HepG2 (cell line): ENCODE measurements at regions not wholly inside any gene's neighbourhood (a gene's known extent, or its start where the extent isn't known, plus 50 kb on each side); places are given as distances from the start of the nearest gene placed in this dataset.

ENCODE experiments used
- ATAC-seq: fragments of 200-7000 bp; cut with Tn5 transposase; 3 replicates; pipeline ENCODE4 v1.9.1; 2020; ENCODE audit warnings: mild to moderate bottlenecking, moderate library complexity
- BruUV-seq: library from RNA; stranded (reverse); fragments of 400-500 nt; replicated peaks from 2 replicates; lab custom pipeline; 2021; lab: Mats Ljungman, UMichigan
- CTCF ChIA-PET: fragments of 300-600 bp; formaldehyde crosslinking; extraction: SDS; loops from one replicate; lab custom pipeline; 2021; ENCODE audit warnings: low total read pairs, inconsistent platforms, low intra/inter-chr PET ratio; lab: Yijun Ruan, JAX
- POLR2A ChIA-PET: fragments of 350-600 bp; sonication (Branson Sonifier 250); formaldehyde crosslinking; loops from one replicate; lab custom pipeline; 2020; ENCODE audit warnings: antibody characterized with exemption, inconsistent platforms; lab: Yijun Ruan, JAX
- DNase-seq: peaks from one replicate; pipeline ENCODE4 v3.0.0-alpha.2; 2015; ENCODE audit warnings: low spot score
- FAIRE-seq: peaks from 3 replicates; lab custom pipeline; 2011; peaks lifted over from hg19 to GRCh38; lab: Jason Lieb, UNC
- H2AFZ ChIP-seq: one replicate; pipeline ENCODE4 v1.6.1; 2011; ENCODE audit warnings: low read length, inconsistent platforms
- H3K27ac ChIP-seq: fragments of 300-600 bp; 3 replicates; pipeline ENCODE4 v1.8.0; 2011; ENCODE audit warnings: mixed run types, mild to moderate bottlenecking, mixed read lengths, low read length, inconsistent platforms; ENCODE audit not compliant: insufficient read depth; ENCODE audit errors: extremely low read length
- H3K27me3 ChIP-seq, 2 experiments: fragments of 200-600 bp in 1 of 2; 2 replicates in 1 of 2; 3 replicates in 1 of 2; pipeline versions ENCODE4 v1.6.0 to v1.8.0; 2011; ENCODE audit warnings: low read length in 2 of 2, mild to moderate bottlenecking in 2 of 2, moderate library complexity in 2 of 2, inconsistent platforms in 1 of 2; ENCODE audit not compliant: insufficient read depth in 2 of 2, control insufficient read depth in 1 of 2
- H3K36me3 ChIP-seq, 2 experiments: fragments of 200-600 bp in 1 of 2; replicated peaks in 1 of 2; 2 replicates in 1 of 2; 3 replicates in 1 of 2; pipeline versions ENCODE4 v1.5.1 to v1.8.0; 2011; ENCODE audit warnings: low read length in 2 of 2, inconsistent platforms in 1 of 2; ENCODE audit not compliant: insufficient read depth in 2 of 2, control insufficient read depth in 1 of 2
- H3K4me1 ChIP-seq: 2 replicates; pipeline ENCODE4 v1.5.1; 2012; ENCODE audit warnings: low read length, inconsistent platforms; ENCODE audit not compliant: insufficient read depth
- H3K4me2 ChIP-seq: 2 replicates; pipeline ENCODE4 v1.6.0; 2011; ENCODE audit warnings: low read depth, low read length, inconsistent platforms
- H3K4me3 ChIP-seq, 3 experiments: fragments of 200-600 bp in 1 of 3; sonication (generic), shearing (Covaris generic) in 1 of 3; replicated peaks in 1 of 3; 2 replicates each; pipeline ENCODE4 v1.5.1; 2011 to 2016; ENCODE audit warnings: low read length in 3 of 3, inconsistent platforms in 2 of 3, low read depth in 2 of 3, mild to moderate bottlenecking in 2 of 3, control low read depth in 1 of 3, mixed read lengths in 1 of 3; ENCODE audit not compliant: insufficient read depth in 1 of 3
- H3K79me2 ChIP-seq: one replicate; pipeline ENCODE4 v1.6.1; 2011; ENCODE audit warnings: low read length, inconsistent platforms; ENCODE audit not compliant: insufficient read depth
- H3K9ac ChIP-seq: 2 replicates; pipeline ENCODE4 v1.6.0; 2011; ENCODE audit warnings: mild to moderate bottlenecking, low read depth, low read length, inconsistent platforms; ENCODE audit not compliant: insufficient read depth
- H3K9me3 ChIP-seq: 2 replicates; pipeline ENCODE4 v1.5.1; 2012; ENCODE audit warnings: mild to moderate bottlenecking, low read length
- H4K20me1 ChIP-seq: 2 replicates; pipeline ENCODE4 v1.6.0; 2011; ENCODE audit warnings: inconsistent platforms, mild to moderate bottlenecking, low read length, moderate library complexity; ENCODE audit not compliant: insufficient read depth
- ATF7-NPFF ChIP-seq: sonication (generic); formaldehyde crosslinking; IDR thresholded peaks from 2 replicates; pipeline ENCODE4 v1.8.1; 2023; ENCODE audit warnings: mild to moderate bottlenecking, low read depth, missing genetic modification reagents, moderate library complexity
- BCL6 ChIP-seq: IDR thresholded peaks from 2 replicates; pipeline ENCODE4 v1.6.1; 2016; ENCODE audit warnings: missing genetic modification reagents, missing compliant biosample characterization
- ETS1 ChIP-seq: sonication (generic); formaldehyde crosslinking; IDR thresholded peaks from 2 replicates; pipeline ENCODE4 v1.4.0; 2020; ENCODE audit warnings: missing genetic modification reagents
- FOXK1 ChIP-seq: sonication (generic); formaldehyde crosslinking; IDR thresholded peaks from 2 replicates; pipeline ENCODE4 v1.4.0; 2020; ENCODE audit warnings: low read depth, missing genetic modification reagents, borderline replicate concordance
- HNF4G ChIP-seq, 2 experiments: sonication (generic) in 1 of 2; formaldehyde crosslinking in 1 of 2; IDR thresholded peaks; 2 replicates each; pipeline versions ENCODE4 v1.4.0 to v1.6.1; 2011 to 2020; ENCODE audit warnings: borderline replicate concordance in 2 of 2, low read depth in 2 of 2, mild to moderate bottlenecking in 2 of 2, low read length in 1 of 2, missing genetic modification reagents in 1 of 2, moderate library complexity in 1 of 2
- NCOA2 ChIP-seq: sonication (generic); formaldehyde crosslinking; IDR thresholded peaks from 2 replicates; pipeline ENCODE4 v1.8.0; 2022; ENCODE audit warnings: inconsistent platforms
- NFE2L2 ChIP-seq: fragments of 150-350 bp; IDR thresholded peaks from 2 replicates; pipeline ENCODE4 v1.6.1; 2014; ENCODE audit warnings: low read length
- NR2F1 ChIP-seq, 2 experiments: fragments of 450-650 bp in 1 of 2; formaldehyde crosslinking in 1 of 2; IDR thresholded peaks; 2 replicates each; pipeline versions ENCODE4 v1.5.0 to v1.6.1; 2016 to 2020; ENCODE audit warnings: mild to moderate bottlenecking in 1 of 2, missing compliant biosample characterization in 1 of 2, missing genetic modification reagents in 1 of 2, moderate library complexity in 1 of 2
- RARA ChIP-seq: IDR thresholded peaks from 2 replicates; pipeline ENCODE4 v1.6.1; 2016; ENCODE audit warnings: missing genetic modification reagents, missing compliant biosample characterization
- SMARCE1 ChIP-seq: fragments of 450-650 bp; IDR thresholded peaks from 2 replicates; pipeline ENCODE4 v1.6.1; 2017; ENCODE audit warnings: borderline replicate concordance
- THAP11 ChIP-seq: IDR thresholded peaks from 2 replicates; pipeline ENCODE4 v1.6.1; 2016; ENCODE audit warnings: missing biosample characterization, missing genetic modification reagents
- XRCC5 ChIP-seq: fragments of 200-400 bp; formaldehyde crosslinking; optimal IDR thresholded peaks from 2 replicates; pipeline ENCODE3; 2017; ENCODE audit warnings: mild to moderate bottlenecking, low read length
- ZBTB1 ChIP-seq: sonication (generic); formaldehyde crosslinking; IDR thresholded peaks from 2 replicates; pipeline ENCODE4 v1.4.0; 2020; ENCODE audit warnings: missing genetic modification reagents, borderline replicate concordance
- ZMAT5 ChIP-seq: sonication (generic); formaldehyde crosslinking; IDR thresholded peaks from 2 replicates; pipeline ENCODE4 v1.5.0; 2020; ENCODE audit warnings: mild to moderate bottlenecking, low read depth, missing genetic modification reagents, borderline replicate concordance
- ZNF354B ChIP-seq: sonication (generic); formaldehyde crosslinking; IDR thresholded peaks from 2 replicates; pipeline ENCODE4 v1.8.0; 2022; ENCODE audit warnings: mild to moderate bottlenecking, missing genetic modification reagents
- ZNF468 ChIP-seq: sonication (generic); formaldehyde crosslinking; IDR thresholded peaks from 2 replicates; pipeline ENCODE4 v1.8.0; 2022; ENCODE audit warnings: mild to moderate bottlenecking, moderate library complexity, missing genetic modification reagents
- ZNF557 ChIP-seq: sonication (generic); formaldehyde crosslinking; IDR thresholded peaks from 2 replicates; pipeline ENCODE4 v1.4.0; 2020; ENCODE audit warnings: missing genetic modification reagents
- ZNF569 ChIP-seq: sonication (generic); formaldehyde crosslinking; IDR thresholded peaks from 2 replicates; pipeline ENCODE4 v1.5.0; 2020; ENCODE audit warnings: mild to moderate bottlenecking, missing genetic modification reagents, moderate library complexity, borderline replicate concordance
- WGBS: methylation state at CpG from one replicate; pipeline ENCODE4 v1.1.6; 2017; ENCODE audit warnings: low lambda C conversion rate; 5-methylcytosine and 5-hydroxymethylcytosine counted together
- in situ Hi-C: cut with HindIII; loops from 2 replicates; pipeline ENCODE4 v1.10.0; 2017; ENCODE audit warnings: low pct_unique_long_range_greater_than_20kb; ENCODE audit not compliant: extremely low pct_ligation_motif_present
- intact Hi-C: fragments of 100-400 bp; cut with micrococcal nuclease; formaldehyde crosslinking; loops from one replicate; pipeline ENCODE4 v1.10.0; 2022; ENCODE audit not compliant: unreplicated experiment

- no peak overlapping the region for H3K27ac ChIP-seq
- H2AFZ ChIP-seq, result no peak overlapping the region
- POLR2A ChIA-PET, result no interaction called here
- intact Hi-C loops, result no loop called here
- no peak overlapping the region for H3K4me3 ChIP-seq
- no peak for DNase-seq
- no peak for FAIRE-seq
- H3K27me3 ChIP-seq, result 0 out of 5 replicates have a peak, but pooled peaks cover 0 to 5% of the 10 kb centered on the region in 2 experiments
- no peaks in the 10 kb centered on the region for H4K20me1 ChIP-seq
- no TSS peak for BruUV-seq
- H3K4me1 ChIP-seq, result no peaks in the 10 kb centered on the region
- 0% methylated on average over 1 of the region's 3 CpGs for WGBS
- H3K4me2 ChIP-seq, result no peak overlapping the region
- in situ Hi-C loops, result no loop called here
- no peaks in the 10 kb centered on the region for H3K36me3 ChIP-seq
- CTCF ChIA-PET, result no interaction called here
- H3K9ac ChIP-seq, result no peak overlapping the region
- ATAC-seq, result no peak
- H3K79me2 ChIP-seq, result no peaks in the 10 kb centered on the region
- no peak for TF ChIP-seq SMARCE1
- TF ChIP-seq XRCC5, result no peak
- TF ChIP-seq ZNF468, result no peak
- H3K9me3 ChIP-seq, result no peaks in the 10 kb centered on the region
Observed at GRCh38 chr1:222045236-222045635, 303.3 kb upstream of the DUSP10 start.

GRCh38 chr1:222043444-222044292 lies 301.8 kb upstream of the DUSP10 start:
- Histone ChIP-seq H4K20me1 (no peaks in the 10 kb centered on the region), H3K27ac (no peak overlapping the region), H3K9me3 (no peaks in the 10 kb centered on the region), H2AFZ (no peak overlapping the region), H3K4me2 (no peak overlapping the region), H3K27me3 (0 out of 5 replicates have a peak, but pooled peaks cover 0 to 5% of the 10 kb centered on the region in 2 experiments), H3K9ac (no peak overlapping the region), H3K79me2 (no peaks in the 10 kb centered on the region), H3K4me3 (no peak overlapping the region), H3K4me1 (no peaks in the 10 kb centered on the region), H3K36me3 (no peaks in the 10 kb centered on the region)
- WGBS, result 30% methylated on average over 4 of the region's 9 CpGs
- DNase-seq (no peak), FAIRE-seq (no peak), ATAC-seq (no peak)
- BruUV-seq, result no TSS peak
- in situ Hi-C loops (no loop called here), intact Hi-C loops (no loop called here)
- POLR2A ChIA-PET, result no interaction called here
- CTCF ChIA-PET, result no interaction called here
- TF ChIP-seq ETS1, result no peak
- no peak for TF ChIP-seq ZMAT5 (CRISPR knock-in tag)
- TF ChIP-seq ZNF354B, result no peak
- TF ChIP-seq ZNF569 (CRISPR knock-in tag), result no peak
- TF ChIP-seq ZBTB1 (CRISPR knock-in tag), result no peak
- no peak for TF ChIP-seq NFE2L2
- TF ChIP-seq NCOA2 (CRISPR knock-in tag), result no peak
- no peak for TF ChIP-seq ATF7-NPFF
- no peak for TF ChIP-seq FOXK1
- no peak for TF ChIP-seq HNF4G (IDR thresholded peaks at IDR 0.05; ENCODE audit: borderline replicate concordance, low read depth, low read length)
- no peak for TF ChIP-seq HNF4G (CRISPR knock-in tag; IDR thresholded peaks at IDR 0.05; ENCODE audit: borderline replicate concordance, low read depth)
- no peak for TF ChIP-seq NR2F1 (CRISPR knock-in tag; IDR thresholded peaks at IDR 0.05)
- TF ChIP-seq ZNF557 (CRISPR knock-in tag), result no peak
- no peak for TF ChIP-seq THAP11 (CRISPR knock-in tag)
- TF ChIP-seq RARA (CRISPR knock-in tag), result no peak
- TF ChIP-seq BCL6, result no peak
